HCT116 (cell line): ENCODE measurements at regions not wholly inside any gene's neighbourhood (a gene's known extent, or its start where the extent isn't known, plus 50 kb on each side); places are given as distances from the start of the nearest gene placed in this dataset.

Experiments used
- ATAC-seq: fragments of 200-7000 bp; cut with Tn5 transposase; 2 replicates; pipeline ENCODE4 v1.9.1; 2020; ENCODE audit warnings: mild to moderate bottlenecking, moderate library complexity
- BruUV-seq: library from RNA; stranded (reverse); fragments of 400-500 nt; replicated peaks from 2 replicates; lab custom pipeline; 2021; lab: Mats Ljungman, UMichigan
- CTCF ChIA-PET: fragments of 300-600 bp; sonication (Branson Sonifier 250); formaldehyde crosslinking; loops from one replicate; lab custom pipeline; 2021; ENCODE audit warnings: antibody characterized with exemption; lab: Charles Lee
- POLR2A ChIA-PET: fragments of 300-600, 350-600 bp; sonication (Branson Sonifier 250); formaldehyde crosslinking; loops from one replicate; lab custom pipeline; 2021; ENCODE audit warnings: antibody characterized with exemption; lab: Charles Lee
- RAD21 ChIA-PET, 2 experiments: fragments of 300-600 bp; sonication (Branson Sonifier 250); formaldehyde crosslinking; loops; one replicate each; lab custom pipeline; 2023; ENCODE audit warnings: low total read pairs in 2 of 2; ENCODE audit not compliant: uncharacterized antibody in 2 of 2, unreplicated experiment in 2 of 2, low non-redundant PET in 1 of 2; lab: Charles Lee
- DNase-seq: peaks from one replicate; pipeline ENCODE4 v3.0.0-alpha.2; 2010; ENCODE audit warnings: low read depth, low spot score
- H2AFZ ChIP-seq: fragments of 200-600 bp; shearing (Covaris generic), sonication (generic); 2 replicates; pipeline ENCODE4 v1.6.1; 2017; ENCODE audit warnings: low read depth, mixed run types, mixed read lengths, antibody characterized with exemption, low read length; ENCODE audit not compliant: poor library complexity, severe bottlenecking
- H3K27ac ChIP-seq: 2 replicates; pipeline ENCODE4 v1.5.1; 2012; ENCODE audit warnings: low read depth, low read length
- H3K27me3 ChIP-seq: fragments of 200-600 bp; sonication (generic); 2 replicates; pipeline ENCODE4 v1.6.1; 2016; ENCODE audit warnings: mixed run types, low read length, mixed read lengths; ENCODE audit not compliant: insufficient read depth
- H3K36me3 ChIP-seq, 2 experiments: fragments of 200-500 bp in 1 of 2; fragments of 200-600 bp in 1 of 2; sonication (Bioruptor generic) in 1 of 2; sonication (generic) in 1 of 2; 2 replicates each; pipeline versions ENCODE4 v1.5.1 to v1.6.1; 2014 to 2016; ENCODE audit warnings: low read length in 2 of 2, inconsistent platforms in 1 of 2, mixed read lengths in 1 of 2, mixed run types in 1 of 2; ENCODE audit not compliant: insufficient read depth in 2 of 2, control insufficient read depth in 1 of 2
- H3K4me1 ChIP-seq, 2 experiments: fragments of 200-600 bp in 1 of 2; sonication (generic) in 1 of 2; 2 replicates each; pipeline versions ENCODE4 v1.5.1 to v1.6.1; 2012 to 2017; ENCODE audit warnings: low read length in 2 of 2, inconsistent platforms in 1 of 2, mild to moderate bottlenecking in 1 of 2, mixed read lengths in 1 of 2, mixed run types in 1 of 2, moderate library complexity in 1 of 2; ENCODE audit not compliant: insufficient read depth in 2 of 2, control insufficient read depth in 1 of 2
- H3K4me2 ChIP-seq: fragments of 200-600 bp; sonication (generic); 2 replicates; pipeline ENCODE4 v1.6.1; 2017; ENCODE audit warnings: mixed run types, low read length, mixed read lengths
- H3K4me3 ChIP-seq, 2 experiments: fragments of 200-600 bp in 1 of 2; sonication (generic) in 1 of 2; replicated peaks in 1 of 2; 2 replicates each; pipeline ENCODE4 v1.5.1; 2011 to 2016; ENCODE audit warnings: low read length in 2 of 2, control low read depth in 1 of 2, low read depth in 1 of 2, mild to moderate bottlenecking in 1 of 2, mixed read lengths in 1 of 2, mixed run types in 1 of 2
- H3K79me2 ChIP-seq: fragments of 200-600 bp; sonication (generic); 2 replicates; pipeline ENCODE4 v1.6.1; 2017; ENCODE audit warnings: mild to moderate bottlenecking, mixed run types, low read length, moderate library complexity, mixed read lengths; ENCODE audit not compliant: insufficient read depth
- H3K9ac ChIP-seq: fragments of 200-600 bp; sonication (generic); 2 replicates; pipeline ENCODE4 v1.6.1; 2016; ENCODE audit warnings: low read length, mixed read lengths
- H3K9me2 ChIP-seq: fragments of 200-600 bp; sonication (generic), shearing (Covaris generic); 2 replicates; pipeline ENCODE4 v1.6.1; 2017; ENCODE audit warnings: mixed run types, mild to moderate bottlenecking, moderate library complexity; ENCODE audit not compliant: insufficient read depth
- H3K9me3 ChIP-seq, 2 experiments: fragments of 200-500 bp in 1 of 2; fragments of 200-600 bp in 1 of 2; sonication (Bioruptor generic) in 1 of 2; sonication (generic) in 1 of 2; 2 replicates each; pipeline ENCODE4 v1.6.1; 2014 to 2017; ENCODE audit warnings: low read length in 2 of 2, mixed read lengths in 2 of 2, inconsistent platforms in 1 of 2, low read depth in 1 of 2, mild to moderate bottlenecking in 1 of 2, mixed run types in 1 of 2, moderate library complexity in 1 of 2; ENCODE audit not compliant: control insufficient read depth in 1 of 2, insufficient read depth in 1 of 2
- H4K20me1 ChIP-seq: fragments of 200-600 bp; sonication (generic), shearing (Covaris generic); 2 replicates; pipeline ENCODE4 v1.6.1; 2017; ENCODE audit warnings: mixed run types, mild to moderate bottlenecking, moderate library complexity; ENCODE audit not compliant: insufficient read depth
- CBX3 ChIP-seq: IDR thresholded peaks from 2 replicates; pipeline ENCODE4 v1.6.1; 2012; ENCODE audit warnings: low read depth
- CEBPB ChIP-seq: IDR thresholded peaks from 2 replicates; pipeline ENCODE4 v1.6.1; 2012; ENCODE audit warnings: low read depth
- POLR2AphosphoS5 ChIP-seq: IDR thresholded peaks from 2 replicates; pipeline ENCODE4 v1.6.1; 2011; ENCODE audit warnings: mild to moderate bottlenecking, low read depth, low read length, moderate library complexity
- REST ChIP-seq: IDR thresholded peaks from 2 replicates; pipeline ENCODE4 v1.6.1; 2012; ENCODE audit warnings: low read depth
- SRF ChIP-seq: IDR thresholded peaks from 2 replicates; pipeline ENCODE4 v1.6.1; 2012; ENCODE audit warnings: low read depth
- TCF7L2 ChIP-seq: IDR thresholded peaks from 2 replicates; pipeline ENCODE4 v1.7.0; 2011; ENCODE audit warnings: borderline replicate concordance, inconsistent platforms; ENCODE audit not compliant: insufficient read depth, insufficient read length; ENCODE audit errors: extremely low read depth
- ZNF274 ChIP-seq: fragments of 200-500 bp; sonication (Bioruptor generic); IDR thresholded peaks from 2 replicates; pipeline ENCODE4 v1.6.1; 2014; ENCODE audit warnings: mild to moderate bottlenecking, low read depth, low read length, inconsistent platforms
- intact Hi-C: fragments of 100-400 bp; cut with micrococcal nuclease; formaldehyde crosslinking; loops from 2 replicates; pipeline ENCODE4 v1.10.0; 2022
- TF ChIP-seq, protein P1 (sequence below): IDR thresholded peaks from 2 replicates; pipeline ENCODE4 v1.6.1; 2012
- TF ChIP-seq, protein P2 (sequence below), 3 experiments: fragments of 200-600 bp in 1 of 3; sonication (generic) in 1 of 3; IDR thresholded peaks in 2 of 3; conservative IDR thresholded peaks in 1 of 3; 2 replicates each; pipeline ENCODE4 v1.5.1; 2012 to 2017; ENCODE audit warnings: low read depth in 2 of 3, low read length in 2 of 3, antibody characterized with exemption in 1 of 3, borderline replicate concordance in 1 of 3, control low read depth in 1 of 3, mild to moderate bottlenecking in 1 of 3, mixed read lengths in 1 of 3, mixed run types in 1 of 3, moderate library complexity in 1 of 3; ENCODE audit not compliant: insufficient read depth in 1 of 3
- TF ChIP-seq, protein P3 (sequence below): IDR thresholded peaks from 2 replicates; pipeline ENCODE4 v1.6.1; 2012

GRCh38 chr1:209355415-209355814, 228.1 kb upstream of the CAMK1G start:
- Histone ChIP-seq H3K9me2 (no peaks in the 10 kb centered on the region), H2AFZ (no peak overlapping the region), H3K36me3 (no peaks in the 10 kb centered on the region), H3K27ac (no peak overlapping the region), H3K4me3 (no peak overlapping the region), H4K20me1 (no peaks in the 10 kb centered on the region), H3K9me3 (no peaks in the 10 kb centered on the region), H3K4me1 (no peaks in the 10 kb centered on the region), H3K79me2 (no peaks in the 10 kb centered on the region), H3K4me2 (no peak overlapping the region), H3K9ac (no peak overlapping the region), H3K27me3 (0 out of 2 replicates have a peak, but pooled peaks cover 4% of the 10 kb centered on the region)
- CTCF ChIA-PET, result interaction anchor here (1.3 kb wide), 1 partner anchor 106 kb away, joined by 3 read pairs; no protein-coding TSS in a partner anchor
- no peak for DNase-seq
- no peak for ATAC-seq
- intact Hi-C loops, result no loop called here
- no TSS peak for BruUV-seq
- RAD21 ChIA-PET, result no interaction called here
- POLR2A ChIA-PET, result no interaction called here
- TF ChIP-seq POLR2AphosphoS5 (no peak), CBX3 (no peak)
- TF ChIP-seq, protein P1, sequence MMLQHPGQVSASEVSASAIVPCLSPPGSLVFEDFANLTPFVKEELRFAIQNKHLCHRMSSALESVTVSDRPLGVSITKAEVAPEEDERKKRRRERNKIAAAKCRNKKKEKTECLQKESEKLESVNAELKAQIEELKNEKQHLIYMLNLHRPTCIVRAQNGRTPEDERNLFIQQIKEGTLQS, result no peak
- TF ChIP-seq, protein P2, sequence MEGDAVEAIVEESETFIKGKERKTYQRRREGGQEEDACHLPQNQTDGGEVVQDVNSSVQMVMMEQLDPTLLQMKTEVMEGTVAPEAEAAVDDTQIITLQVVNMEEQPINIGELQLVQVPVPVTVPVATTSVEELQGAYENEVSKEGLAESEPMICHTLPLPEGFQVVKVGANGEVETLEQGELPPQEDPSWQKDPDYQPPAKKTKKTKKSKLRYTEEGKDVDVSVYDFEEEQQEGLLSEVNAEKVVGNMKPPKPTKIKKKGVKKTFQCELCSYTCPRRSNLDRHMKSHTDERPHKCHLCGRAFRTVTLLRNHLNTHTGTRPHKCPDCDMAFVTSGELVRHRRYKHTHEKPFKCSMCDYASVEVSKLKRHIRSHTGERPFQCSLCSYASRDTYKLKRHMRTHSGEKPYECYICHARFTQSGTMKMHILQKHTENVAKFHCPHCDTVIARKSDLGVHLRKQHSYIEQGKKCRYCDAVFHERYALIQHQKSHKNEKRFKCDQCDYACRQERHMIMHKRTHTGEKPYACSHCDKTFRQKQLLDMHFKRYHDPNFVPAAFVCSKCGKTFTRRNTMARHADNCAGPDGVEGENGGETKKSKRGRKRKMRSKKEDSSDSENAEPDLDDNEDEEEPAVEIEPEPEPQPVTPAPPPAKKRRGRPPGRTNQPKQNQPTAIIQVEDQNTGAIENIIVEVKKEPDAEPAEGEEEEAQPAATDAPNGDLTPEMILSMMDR (IDR thresholded peaks at IDR 0.05 in 2 of 3, conservative IDR thresholded peaks at IDR 0.05 in 1 of 3; ENCODE audit: borderline replicate concordance in 1 of 3, insufficient read depth in 1 of 3, low read depth in 2 of 3, low read length in 2 of 3), result no peak

DNA sequence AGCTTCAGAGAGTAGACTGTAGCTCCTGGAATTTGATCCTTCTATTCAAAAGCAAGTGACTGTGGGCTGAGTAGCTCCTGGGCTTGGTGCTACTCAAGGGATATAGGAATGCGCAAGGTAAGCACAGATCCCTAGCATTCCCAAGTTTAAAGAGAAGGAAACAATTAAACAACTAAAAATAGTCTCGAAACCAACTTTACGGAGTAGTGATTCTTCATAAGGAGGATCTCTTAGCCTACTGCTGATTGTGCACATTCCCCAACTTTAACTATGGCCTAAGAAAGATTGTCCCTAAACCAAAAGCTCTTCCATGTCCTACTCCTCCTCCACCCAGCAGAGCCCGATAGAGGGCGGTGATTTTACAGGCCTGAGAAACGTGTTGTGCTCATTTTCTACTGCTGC, 226.5 kb upstream of the CAMK1G start:
- H3K4me2 ChIP-seq, result no peak overlapping the region
- no peaks in the 10 kb centered on the region for H3K79me2 ChIP-seq
- H4K20me1 ChIP-seq, result no peaks in the 10 kb centered on the region
- H3K9me2 ChIP-seq, result no peaks in the 10 kb centered on the region
- ATAC-seq (no peak), DNase-seq (no peak)
- H2AFZ ChIP-seq, result no peak overlapping the region
- H3K4me3 ChIP-seq, result no peak overlapping the region
- no peaks in the 10 kb centered on the region for H3K9me3 ChIP-seq
- ChIA-PET POLR2A (no interaction called here), RAD21 (no interaction called here), CTCF (no interaction called here)
- no TSS peak for BruUV-seq
- intact Hi-C loops, result no loop called here
- no peaks in the 10 kb centered on the region for H3K36me3 ChIP-seq
- no peaks in the 10 kb centered on the region for H3K4me1 ChIP-seq
- 0 out of 2 replicates have a peak, but pooled peaks cover 4% of the 10 kb centered on the region for H3K27me3 ChIP-seq
- H3K27ac ChIP-seq, result no peak overlapping the region
- no peak overlapping the region for H3K9ac ChIP-seq
- TF ChIP-seq POLR2AphosphoS5 (no peak), TCF7L2 (no peak), ZNF274 (no peak), CEBPB (no peak), REST (no peak), SRF (no peak)
- TF ChIP-seq, protein P3, sequence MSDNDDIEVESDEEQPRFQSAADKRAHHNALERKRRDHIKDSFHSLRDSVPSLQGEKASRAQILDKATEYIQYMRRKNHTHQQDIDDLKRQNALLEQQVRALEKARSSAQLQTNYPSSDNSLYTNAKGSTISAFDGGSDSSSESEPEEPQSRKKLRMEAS, result no peak
- TF ChIP-seq, protein P2 (IDR thresholded peaks at IDR 0.05 in 2 of 3, conservative IDR thresholded peaks at IDR 0.05 in 1 of 3; ENCODE audit: borderline replicate concordance in 1 of 3, insufficient read depth in 1 of 3, low read depth in 2 of 3, low read length in 2 of 3), result no peak
